Mammary epithelial cell (primary cell): ENCODE measurements at regions not wholly inside any gene's neighbourhood (a gene's known extent, or its start where the extent isn't known, plus 50 kb on each side); places are given as distances from the start of the nearest gene placed in this dataset.

Experiments
- CTCF ChIP-seq, 2 donors: IDR thresholded peaks in 1 of 2; conservative IDR thresholded peaks in 1 of 2; 2 replicates each; pipeline ENCODE4 v1.5.1; 2011 to 2012; ENCODE audit warnings: inconsistent platforms in 2 of 2, low read length in 2 of 2, mild to moderate bottlenecking in 2 of 2, control low read depth in 1 of 2, low read depth in 1 of 2; ENCODE audit not compliant: insufficient read depth in 1 of 2; ENCODE audit errors: extremely low read depth in 1 of 2
- EZH2 ChIP-seq: IDR thresholded peaks from 2 replicates; pipeline ENCODE4 v1.6.1; 2012; ENCODE audit warnings: low read length, inconsistent platforms, borderline replicate concordance

- TF ChIP-seq CTCF (conservative IDR thresholded peaks at IDR 0.05 in 1 of 2, IDR thresholded peaks at IDR 0.05 in 1 of 2; ENCODE audit: extremely low read depth in 1 of 2, insufficient read depth in 1 of 2, low read depth in 1 of 2, low read length in 2 of 2) (no peak), EZH2 (no peak)
Observed at GRCh38 chr12:115774148-115774895, 503.2 kb downstream of the MED13L start.
